HG03045 (cell line): ENCODE measurements at regions not wholly inside any gene's neighbourhood (a gene's known extent, or its start where the extent isn't known, plus 50 kb on each side); places are given as distances from the start of the nearest gene placed in this dataset.
"Not testable (repeated sequence)": the region's sequence is repeated elsewhere in the genome, so short reads cannot be mapped to it uniquely, and the experiment has no call there.

Source experiments
- ATAC-seq: cut with Tn5 transposase; IDR thresholded peaks from one replicate; pipeline ENCODE4 v1.9.1; 2021; ENCODE audit warnings: mild to moderate bottlenecking, moderate library complexity; ENCODE audit not compliant: unreplicated experiment

- ATAC-seq = no peak
Measured at GRCh38 chr13:33649212-33649878, 168.6 kb upstream of the RFC3 start.

DNA sequence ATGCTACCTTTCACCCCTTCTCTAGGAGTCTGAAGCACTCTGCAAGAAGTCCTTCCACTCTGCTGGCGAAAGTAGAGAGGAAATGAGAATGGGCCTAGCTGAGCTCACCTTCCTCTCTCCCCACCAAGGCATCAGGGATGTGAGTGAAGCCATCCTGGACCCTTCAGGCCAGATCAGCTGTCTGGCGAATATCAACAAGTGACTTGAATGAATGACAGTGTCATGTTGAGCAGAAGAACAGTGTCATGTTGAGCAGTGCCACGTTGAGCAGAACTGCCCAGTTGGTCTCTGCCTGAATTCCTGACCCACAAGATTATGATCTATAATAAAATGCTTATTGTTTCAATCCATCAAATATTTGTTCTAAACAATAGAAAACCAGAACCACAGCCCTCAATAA, 166.2 kb upstream of the RFC3 start:
- no peak for ATAC-seq

DNA sequence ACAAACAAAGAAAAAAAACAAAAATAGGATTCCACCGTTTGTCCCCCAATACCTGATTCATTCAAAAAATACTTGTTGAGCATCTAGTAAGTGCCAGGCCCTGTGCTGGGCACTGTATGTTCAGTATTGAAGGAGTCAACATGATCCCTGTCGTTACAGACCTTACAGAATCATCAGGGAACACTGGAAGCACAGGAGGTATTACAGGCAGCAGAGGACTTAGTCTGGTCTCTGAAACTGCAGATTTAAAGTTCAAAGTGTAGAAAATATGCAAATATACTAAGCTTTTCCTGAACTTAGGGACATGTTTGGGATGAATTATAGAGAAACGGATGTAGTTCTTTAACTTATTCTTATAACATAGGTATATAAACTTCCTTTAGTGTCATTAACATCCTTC, 160.7 kb upstream of the RFC3 start:
- ATAC-seq = no peak

DNA sequence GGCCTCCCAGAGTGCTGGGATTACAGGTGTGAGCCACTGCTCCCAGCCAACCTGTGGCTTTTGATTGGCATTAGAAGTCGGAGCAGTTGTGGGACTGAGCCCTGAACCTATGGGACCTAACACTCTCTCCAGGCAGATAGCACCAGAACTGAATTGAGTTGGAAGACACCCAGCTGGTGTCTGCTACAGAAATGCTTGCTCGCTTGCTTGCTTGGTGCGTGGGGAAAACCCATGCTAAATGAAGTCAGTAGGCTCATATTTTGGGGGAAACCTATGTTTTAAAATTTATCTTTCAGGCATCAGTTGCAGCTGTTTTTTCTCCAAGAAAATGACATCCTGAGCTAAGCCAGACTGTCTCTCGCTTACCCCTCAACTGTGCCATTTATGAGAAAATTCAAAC, 158.5 kb upstream of the RFC3 start:
- no peak for ATAC-seq

DNA sequence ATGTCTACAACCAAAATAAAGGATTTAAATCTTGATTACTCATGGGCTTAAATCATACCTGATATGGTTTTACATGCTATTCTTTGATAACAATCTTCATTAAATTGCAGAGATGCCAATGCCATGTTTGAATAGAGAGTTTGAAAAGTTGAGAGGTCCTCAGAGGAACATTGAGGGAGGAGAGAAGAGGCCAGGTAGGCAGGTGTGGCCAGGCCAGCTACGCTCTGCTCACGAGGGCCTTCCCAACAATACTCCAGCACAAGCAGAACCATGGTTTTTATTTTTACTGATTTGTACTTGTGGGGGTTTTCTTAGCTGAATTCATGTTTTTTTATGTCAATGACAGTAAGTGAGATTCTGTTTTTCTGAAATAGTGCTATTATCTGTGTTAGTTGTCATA, 158.1 kb upstream of the RFC3 start:
- no peak for ATAC-seq

DNA sequence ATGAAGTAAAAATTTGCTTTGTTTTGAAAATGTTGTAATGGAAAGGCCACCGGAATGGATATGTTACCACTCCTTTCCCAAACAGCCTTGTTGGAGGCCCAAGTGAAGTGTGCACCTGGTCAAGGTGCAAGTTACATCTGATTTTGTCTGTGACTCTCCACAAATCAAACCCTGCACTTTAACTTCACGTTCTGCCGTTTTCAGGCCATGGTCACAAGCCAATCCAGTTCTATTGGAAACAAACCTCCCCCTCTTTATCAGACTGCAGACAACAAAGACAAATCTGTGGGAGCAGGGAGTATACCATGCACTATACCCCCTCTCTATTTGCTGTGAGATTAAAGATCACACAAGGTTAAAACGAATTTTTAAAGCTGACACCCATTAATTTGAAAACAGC, 155.6 kb upstream of the RFC3 start:
- no peak for ATAC-seq

GRCh38 chr13:33665626-33666175, 152.2 kb upstream of the RFC3 start:
- ATAC-seq = no peak

GRCh38 chr13:33671560-33671959, 146.4 kb upstream of the RFC3 start:
- no peak for ATAC-seq

DNA sequence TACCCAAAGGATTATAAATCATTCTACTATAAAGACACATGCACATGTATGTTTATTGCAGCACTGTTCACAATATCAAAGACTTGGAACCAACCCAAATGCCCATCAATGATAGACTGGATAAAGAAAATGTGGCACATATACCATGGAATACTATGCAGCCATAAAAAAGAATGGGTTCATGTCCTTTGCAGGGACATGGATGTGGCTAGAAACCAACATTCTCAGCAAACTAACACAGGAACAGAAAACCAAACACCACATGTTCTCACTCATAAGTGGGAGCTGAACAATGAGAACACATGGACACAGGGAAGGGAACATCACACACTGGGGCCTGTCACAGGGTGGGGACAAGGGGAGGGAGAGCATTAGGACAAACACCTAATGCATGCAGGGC, 145.9 kb upstream of the RFC3 start:
- ATAC-seq = not testable (repeated sequence)

GRCh38 chr13:33676045-33676989, 141.6 kb upstream of the RFC3 start:
- no peak for ATAC-seq

GRCh38 chr13:33677215-33677614, 140.7 kb upstream of the RFC3 start:
- ATAC-seq = no peak

- ATAC-seq = no peak
Measured at GRCh38 chr13:33678084-33678483, 139.9 kb upstream of the RFC3 start.

DNA sequence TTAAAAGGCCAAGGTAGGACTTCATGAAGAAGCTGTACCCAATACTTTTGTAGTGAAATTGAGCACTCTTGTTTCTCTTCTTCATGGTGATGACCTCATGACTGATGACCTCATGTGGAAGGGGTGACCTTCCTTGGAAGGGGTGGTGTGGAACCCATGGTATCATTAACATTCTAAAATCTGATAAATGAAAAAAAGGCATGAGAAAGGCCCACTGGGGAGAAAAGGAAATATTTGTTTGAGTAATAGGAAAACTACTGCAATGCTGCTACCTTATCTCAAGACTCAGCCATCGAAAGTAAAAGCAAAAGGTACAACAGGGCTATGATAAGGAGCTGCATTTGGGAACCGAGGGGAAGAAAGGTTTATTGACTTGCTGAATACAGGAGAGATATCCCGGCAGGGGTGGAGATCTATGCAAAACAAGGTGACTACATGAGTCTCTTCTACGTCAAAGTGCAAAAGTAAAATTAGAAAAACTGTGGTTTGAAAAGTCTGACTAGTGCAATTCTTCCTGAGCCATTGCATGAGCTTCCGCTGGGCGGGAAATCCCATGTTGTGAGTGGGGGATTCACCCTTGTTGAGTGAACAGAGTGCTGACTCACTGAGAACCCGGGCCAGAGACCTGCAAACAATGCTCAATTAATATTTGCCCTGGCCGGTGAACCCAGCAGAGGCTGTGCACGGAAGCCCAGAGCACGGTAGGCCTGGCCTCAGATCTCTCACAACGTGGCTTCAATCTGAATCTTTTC, 138.9 kb upstream of the RFC3 start:
- peak; percentile 95 for ATAC-seq

- ATAC-seq = no peak
Measured at GRCh38 chr13:33679658-33680012, 138.3 kb upstream of the RFC3 start.

DNA sequence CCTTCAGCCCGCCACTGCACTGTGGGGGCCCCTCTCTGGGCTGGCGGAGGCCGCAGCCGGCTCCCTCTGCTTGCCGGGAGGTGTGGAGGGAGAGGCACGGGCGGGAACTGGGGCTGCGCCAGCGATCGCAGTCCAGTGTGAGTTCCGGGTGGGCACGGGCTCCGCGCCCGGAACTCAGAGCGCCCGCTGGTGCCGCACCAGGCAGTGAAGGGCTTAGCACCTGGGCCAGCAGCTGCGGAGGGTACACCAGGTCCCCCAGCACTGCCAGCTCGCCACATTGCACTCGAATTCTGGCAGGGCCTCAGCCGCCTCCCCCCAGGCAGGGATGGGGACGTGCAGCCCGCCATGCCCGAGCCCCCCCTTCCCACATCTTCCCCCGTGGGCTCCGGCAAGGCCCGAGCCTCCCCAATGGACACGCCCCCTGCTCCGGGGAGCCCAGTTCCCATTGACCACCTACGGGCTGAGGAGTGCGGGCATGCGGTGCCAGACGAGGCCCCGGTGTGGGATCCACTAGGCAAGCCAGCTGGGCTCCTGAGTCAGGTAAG, 135.9 kb upstream of the RFC3 start:
- ATAC-seq = no peak

DNA sequence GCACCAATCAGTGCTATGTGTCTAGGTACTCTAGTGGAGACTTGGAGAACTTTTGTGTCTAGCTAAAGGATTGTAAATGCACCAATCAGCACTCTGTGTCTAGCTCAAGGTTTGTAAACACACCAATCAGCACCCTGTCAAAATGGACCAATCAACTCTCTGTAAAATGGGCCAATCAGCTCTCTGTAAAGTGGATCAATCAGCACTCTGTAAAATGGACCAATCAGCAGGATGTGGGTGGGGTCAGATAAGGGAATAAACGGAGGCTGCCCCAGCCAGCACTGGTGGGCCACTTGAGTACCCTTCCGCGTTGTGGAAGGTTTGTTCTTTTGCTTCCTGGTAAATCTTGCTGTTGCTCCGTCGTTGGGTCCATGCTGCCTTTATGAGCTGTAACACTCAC, 135.3 kb upstream of the RFC3 start:
- ATAC-seq = not testable (repeated sequence)

GRCh38 chr13:33683376-33683775, 134.6 kb upstream of the RFC3 start:
- no peak for ATAC-seq

- ATAC-seq = no peak
Measured at GRCh38 chr13:33684874-33685273, 133.1 kb upstream of the RFC3 start.

GRCh38 chr13:33686772-33687480, 131.0 kb upstream of the RFC3 start:
- no peak for ATAC-seq

GRCh38 chr13:33690354-33690753, 127.6 kb upstream of the RFC3 start:
- ATAC-seq = no peak
